Neural progenitor cell (in vitro differentiated cells): ENCODE measurements at regions not wholly inside any gene's neighbourhood (a gene's known extent, or its start where the extent isn't known, plus 50 kb on each side); places are given as distances from the start of the nearest gene placed in this dataset.

Experiments
- DNase-seq: peaks from one replicate; pipeline ENCODE4 v3.0.0-alpha.2; 2016; ENCODE audit warnings: low spot score
- H2AFZ ChIP-seq: fragments of 200-600 bp; sonication (generic); replicated peaks from 2 replicates; pipeline ENCODE4 v1.6.1; 2016; ENCODE audit warnings: antibody characterized with exemption
- H3F3A ChIP-seq: fragments of 200-600 bp; sonication (generic); 2 replicates; pipeline ENCODE4 v1.6.1; 2016; ENCODE audit warnings: antibody characterized with exemption, low read depth
- H3K27ac ChIP-seq: fragments of 200-600 bp; sonication (generic); 2 replicates; pipeline ENCODE4 v1.5.1; 2016; ENCODE audit warnings: mild to moderate bottlenecking
- H3K27me3 ChIP-seq: fragments of 200-600 bp; sonication (generic); 2 replicates; pipeline ENCODE4 v1.6.1; 2016; ENCODE audit warnings: mild to moderate bottlenecking, moderate library complexity
- H3K36me3 ChIP-seq: fragments of 200-600 bp; sonication (generic); 2 replicates; pipeline ENCODE4 v1.5.1; 2016
- H3K4me1 ChIP-seq: fragments of 200-600 bp; sonication (generic); 2 replicates; pipeline ENCODE4 v1.6.1; 2016; ENCODE audit warnings: mixed run types
- H3K4me2 ChIP-seq: fragments of 200-600 bp; sonication (generic); 2 replicates; pipeline ENCODE4 v1.6.1; 2016
- H3K4me3 ChIP-seq: fragments of 200-600 bp; sonication (generic); 2 replicates; pipeline ENCODE4 v1.5.1; 2016
- H3K79me2 ChIP-seq: fragments of 200-600 bp; sonication (generic); 2 replicates; pipeline ENCODE4 v1.6.1; 2016; ENCODE audit warnings: low read depth
- H3K9ac ChIP-seq: fragments of 200-600 bp; sonication (generic); 2 replicates; pipeline ENCODE4 v1.6.1; 2016
- H3K9me3 ChIP-seq: fragments of 200-600 bp; sonication (generic); 2 replicates; pipeline ENCODE4 v1.5.1; 2016; ENCODE audit warnings: low read depth
- H4K20me1 ChIP-seq: fragments of 200-600 bp; sonication (generic); 2 replicates; pipeline ENCODE4 v1.6.1; 2016; ENCODE audit warnings: low read depth
- H3K27ac Mint-ChIP-seq: 3 replicates; pipeline ENCODE4 v1.8.0; 2021; ENCODE audit warnings: mixed read lengths
- H3K27me3 Mint-ChIP-seq: 2 replicates; pipeline ENCODE4 v1.8.0; 2022; ENCODE audit warnings: low read depth, mild to moderate bottlenecking, inconsistent platforms, moderate library complexity, mixed read lengths; ENCODE audit not compliant: insufficient read depth
- H3K36me3 Mint-ChIP-seq: 3 replicates; pipeline ENCODE4 v1.8.0; 2021; ENCODE audit warnings: mixed read lengths
- H3K4me1 Mint-ChIP-seq: 3 replicates; pipeline ENCODE4 v1.8.0; 2021; ENCODE audit warnings: mixed read lengths
- H3K4me3 Mint-ChIP-seq: 3 replicates; pipeline ENCODE4 v1.8.0; 2021; ENCODE audit warnings: mild to moderate bottlenecking, moderate library complexity, mixed read lengths
- H3K9me3 Mint-ChIP-seq: 3 replicates; pipeline ENCODE4 v1.8.0; 2020; ENCODE audit warnings: mixed read lengths
- EZH2 ChIP-seq: fragments of 200-600 bp; sonication (generic); IDR thresholded peaks from 2 replicates; pipeline ENCODE4 v1.6.1; 2017; ENCODE audit warnings: antibody characterized with exemption, mild to moderate bottlenecking, moderate library complexity
- EZH2phosphoT487 ChIP-seq: fragments of 200-600 bp; sonication (generic); IDR thresholded peaks from 2 replicates; pipeline ENCODE4 v1.6.1; 2017; ENCODE audit warnings: antibody characterized with exemption
- TF ChIP-seq, protein P1 (sequence below): fragments of 200-600 bp; sonication (generic); IDR thresholded peaks from 2 replicates; pipeline ENCODE4 v1.5.1; 2017; ENCODE audit warnings: antibody characterized with exemption, mild to moderate bottlenecking

DNA sequence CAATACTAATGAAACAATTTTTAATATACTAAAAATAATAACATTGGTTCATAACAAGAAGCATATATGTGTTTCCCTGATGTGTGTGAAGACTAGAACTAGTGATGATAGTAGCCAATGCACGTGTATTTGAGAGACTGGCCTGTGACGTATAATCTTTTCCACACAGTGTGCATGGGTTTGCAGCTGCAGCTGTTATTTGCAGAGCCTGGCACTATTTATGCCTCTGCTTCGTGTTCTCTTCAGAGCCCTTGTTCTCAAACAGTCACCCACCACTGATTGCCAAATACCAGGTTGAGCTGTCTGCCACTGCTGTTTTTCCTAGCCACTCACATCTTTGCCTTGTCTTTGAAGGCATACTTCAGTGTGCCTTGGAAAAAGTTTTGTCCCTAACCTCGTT lies 531.7 kb downstream of the ETV1 start:
- H4K20me1 ChIP-seq, result no peaks in the 10 kb centered on the region
- H3K36me3 ChIP-seq, result no peaks in the 10 kb centered on the region
- H3K79me2 ChIP-seq, result no peaks in the 10 kb centered on the region
- no peaks in the 10 kb centered on the region for H3K4me1 ChIP-seq
- no peak overlapping the region for H3K4me3 ChIP-seq
- H2AFZ ChIP-seq, result no peak overlapping the region
- TF ChIP-seq EZH2, result no peak
- TF ChIP-seq, protein P1, sequence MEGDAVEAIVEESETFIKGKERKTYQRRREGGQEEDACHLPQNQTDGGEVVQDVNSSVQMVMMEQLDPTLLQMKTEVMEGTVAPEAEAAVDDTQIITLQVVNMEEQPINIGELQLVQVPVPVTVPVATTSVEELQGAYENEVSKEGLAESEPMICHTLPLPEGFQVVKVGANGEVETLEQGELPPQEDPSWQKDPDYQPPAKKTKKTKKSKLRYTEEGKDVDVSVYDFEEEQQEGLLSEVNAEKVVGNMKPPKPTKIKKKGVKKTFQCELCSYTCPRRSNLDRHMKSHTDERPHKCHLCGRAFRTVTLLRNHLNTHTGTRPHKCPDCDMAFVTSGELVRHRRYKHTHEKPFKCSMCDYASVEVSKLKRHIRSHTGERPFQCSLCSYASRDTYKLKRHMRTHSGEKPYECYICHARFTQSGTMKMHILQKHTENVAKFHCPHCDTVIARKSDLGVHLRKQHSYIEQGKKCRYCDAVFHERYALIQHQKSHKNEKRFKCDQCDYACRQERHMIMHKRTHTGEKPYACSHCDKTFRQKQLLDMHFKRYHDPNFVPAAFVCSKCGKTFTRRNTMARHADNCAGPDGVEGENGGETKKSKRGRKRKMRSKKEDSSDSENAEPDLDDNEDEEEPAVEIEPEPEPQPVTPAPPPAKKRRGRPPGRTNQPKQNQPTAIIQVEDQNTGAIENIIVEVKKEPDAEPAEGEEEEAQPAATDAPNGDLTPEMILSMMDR, result no peak
- TF ChIP-seq EZH2phosphoT487, result no peak
- no peaks in the 10 kb centered on the region for H3K36me3 Mint-ChIP-seq
- DNase-seq, result no peak
- no peak overlapping the region for H3K9ac ChIP-seq
- H3K4me2 ChIP-seq, result no peak overlapping the region
- H3K4me1 Mint-ChIP-seq, result no peaks in the 10 kb centered on the region
- H3K27ac Mint-ChIP-seq, result no peak overlapping the region
- no peak overlapping the region for H3K4me3 Mint-ChIP-seq
- no peak overlapping the region for H3K27ac ChIP-seq
- H3K27me3 ChIP-seq, result no peaks in the 10 kb centered on the region
- no peaks in the 10 kb centered on the region for H3K9me3 ChIP-seq
- H3K9me3 Mint-ChIP-seq, result no peaks in the 10 kb centered on the region
- no peaks in the 10 kb centered on the region for H3K27me3 Mint-ChIP-seq
- H3F3A ChIP-seq, result no peaks in the 10 kb centered on the region

DNA sequence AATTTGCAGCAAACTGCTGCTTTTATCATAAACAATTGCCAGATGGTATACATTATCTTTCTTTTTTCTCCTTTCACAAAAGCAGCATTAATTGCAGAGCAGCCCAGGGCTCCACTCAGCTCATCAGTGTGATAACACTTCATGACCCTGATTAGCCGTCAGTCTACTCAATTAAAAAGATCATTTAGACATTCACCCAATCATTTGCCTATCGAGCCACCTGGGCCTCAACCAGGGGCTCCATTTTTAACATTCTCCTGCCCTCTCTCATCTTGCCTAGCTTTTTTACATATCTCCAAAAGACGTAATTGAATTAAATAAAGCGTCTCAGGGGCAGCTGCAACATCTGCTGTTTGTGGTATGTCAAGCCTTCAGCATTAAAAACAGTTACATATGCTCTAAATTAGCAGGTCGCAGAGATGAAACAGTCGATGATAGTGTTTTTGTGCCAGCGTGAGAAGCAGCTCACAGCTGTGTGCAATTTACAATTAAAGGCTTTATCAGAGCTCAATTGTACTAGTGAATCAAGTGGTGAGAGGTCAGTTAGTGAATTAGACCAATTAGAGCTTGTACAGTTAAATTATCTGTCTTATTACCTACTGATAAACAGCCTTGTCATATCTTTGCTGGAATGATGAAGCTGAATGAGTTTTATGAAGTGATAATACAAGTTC lies 522.5 kb downstream of the ETV1 start:
- peak; percentile 11 for DNase-seq
- Mint-ChIP-seq H3K36me3 (no peaks in the 10 kb centered on the region), H3K4me3 (no peak overlapping the region), H3K9me3 (no peaks in the 10 kb centered on the region), H3K4me1 (peaks cover 9% of the 10 kb centered on the region), H3K27me3 (no peaks in the 10 kb centered on the region), H3K27ac (peak overlapping the region; percentile 3)
- Histone ChIP-seq H3K36me3 (no peaks in the 10 kb centered on the region), H3K79me2 (no peaks in the 10 kb centered on the region), H3K4me2 (peak overlapping the region; percentile 28), H3K9me3 (no peaks in the 10 kb centered on the region), H4K20me1 (no peaks in the 10 kb centered on the region), H2AFZ (no peak overlapping the region), H3K4me1 (peaks cover 13% of the 10 kb centered on the region), H3K9ac (peak overlapping the region; percentile 7), H3K27ac (peak overlapping the region; percentile 8), H3K27me3 (no peaks in the 10 kb centered on the region), H3K4me3 (no peak overlapping the region), H3F3A (no peaks in the 10 kb centered on the region)
- TF ChIP-seq, protein P1, result no peak
- no peak for TF ChIP-seq EZH2
- no peak for TF ChIP-seq EZH2phosphoT487

DNA sequence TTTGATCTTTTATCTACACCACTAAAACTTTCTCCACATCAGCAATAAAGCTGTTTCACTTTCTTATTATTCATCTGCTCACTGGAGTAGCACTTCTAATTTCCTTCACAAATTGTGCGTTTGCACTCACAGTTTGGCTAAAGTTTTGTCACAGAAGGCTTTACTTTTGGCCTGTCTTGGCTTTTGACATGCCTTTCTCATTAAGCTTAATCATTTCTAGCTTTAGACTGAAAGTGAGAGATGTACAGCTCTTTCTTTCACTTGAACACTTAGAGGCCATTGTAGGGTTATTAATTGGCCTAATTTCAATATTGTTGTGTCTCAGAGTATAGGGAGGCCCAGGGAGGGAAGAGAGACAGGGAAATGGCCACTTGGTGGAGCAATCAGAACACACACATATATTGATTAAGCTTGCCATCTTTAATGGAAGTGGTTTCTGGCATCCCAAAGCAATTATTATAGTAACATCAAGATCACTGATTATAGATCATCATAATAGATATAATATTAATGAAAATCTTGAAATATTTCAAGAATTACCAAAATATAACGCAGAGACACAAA lies 512.5 kb downstream of the ETV1 start:
- no peaks in the 10 kb centered on the region for H3K27me3 Mint-ChIP-seq
- no peaks in the 10 kb centered on the region for H4K20me1 ChIP-seq
- no peaks in the 10 kb centered on the region for H3K4me1 ChIP-seq
- no peaks in the 10 kb centered on the region for H3K9me3 ChIP-seq
- no peaks in the 10 kb centered on the region for H3K36me3 ChIP-seq
- no peaks in the 10 kb centered on the region for H3K4me1 Mint-ChIP-seq
- no peak overlapping the region for H3K4me3 Mint-ChIP-seq
- no peaks in the 10 kb centered on the region for H3K36me3 Mint-ChIP-seq
- TF ChIP-seq EZH2, result no peak
- TF ChIP-seq, protein P1, result peak; percentile 40
- no peak for TF ChIP-seq EZH2phosphoT487
- DNase-seq, result peak; percentile 3
- no peak overlapping the region for H3K4me3 ChIP-seq
- H3F3A ChIP-seq, result no peaks in the 10 kb centered on the region
- H3K9me3 Mint-ChIP-seq, result no peaks in the 10 kb centered on the region
- H2AFZ ChIP-seq, result no peak overlapping the region
- no peak overlapping the region for H3K27ac ChIP-seq
- H3K27me3 ChIP-seq, result no peaks in the 10 kb centered on the region
- H3K79me2 ChIP-seq, result no peaks in the 10 kb centered on the region
- no peak overlapping the region for H3K4me2 ChIP-seq
- H3K9ac ChIP-seq, result no peak overlapping the region
- no peak overlapping the region for H3K27ac Mint-ChIP-seq
